Naive thymus-derived CD4-positive, alpha-beta T cell (primary cell): ENCODE measurements at regions not wholly inside any gene's neighbourhood (a gene's known extent, or its start where the extent isn't known, plus 50 kb on each side); places are given as distances from the start of the nearest gene placed in this dataset.

Source experiments
- ATAC-seq: fragments of 150-1000 bp; cut with Tn5 transposase; 2 replicates; pipeline ENCODE4 v1.10.0; 2021; ENCODE audit warnings: mild to moderate bottlenecking, moderate library complexity
- CTCF ChIA-PET: fragments of 350-600 bp; sonication (Branson Sonifier 250); formaldehyde crosslinking; loops from one replicate; lab custom pipeline; 2021; ENCODE audit warnings: antibody characterized with exemption; lab: Charles Lee
- POLR2A ChIA-PET: fragments of 350-600 bp; sonication (Branson Sonifier 250); formaldehyde crosslinking; loops from one replicate; lab custom pipeline; 2021; ENCODE audit warnings: antibody characterized with exemption, inconsistent platforms; lab: Charles Lee
- DNase-seq, 9 donors: peaks; one replicate each; pipeline versions ENCODE4 v3.0.0 to v3.0.0-alpha.2; 2020 to 2022; ENCODE audit warnings: mixed read lengths in 1 of 9
- H3K27ac ChIP-seq: one replicate; pipeline ENCODE4 v1.7.0; 2013; ENCODE audit warnings: mild to moderate bottlenecking, low read depth, low read length, moderate library complexity
- H3K27me3 ChIP-seq, 2 donors: one replicate each; pipeline ENCODE4 v1.7.0; 2013; ENCODE audit warnings: low read length in 2 of 2, mild to moderate bottlenecking in 2 of 2, moderate library complexity in 2 of 2; ENCODE audit not compliant: control insufficient read depth in 2 of 2, insufficient read depth in 2 of 2
- H3K36me3 ChIP-seq, 3 experiments: 1 replicate in 2 of 3; 2 replicates in 1 of 3; pipeline ENCODE4 v1.7.0; 2013; ENCODE audit warnings: low read length in 3 of 3, mild to moderate bottlenecking in 3 of 3, moderate library complexity in 1 of 3; ENCODE audit not compliant: insufficient read depth in 3 of 3, control insufficient read depth in 2 of 3
- H3K4me1 ChIP-seq, 2 donors: one replicate each; pipeline ENCODE4 v1.7.0; 2013; ENCODE audit warnings: low read length in 2 of 2, mild to moderate bottlenecking in 2 of 2, moderate library complexity in 1 of 2; ENCODE audit not compliant: control insufficient read depth in 2 of 2, insufficient read depth in 2 of 2
- H3K4me3 ChIP-seq: 2 replicates; pipeline ENCODE4 v1.7.0; 2013; ENCODE audit warnings: mild to moderate bottlenecking, low read length
- H3K9me3 ChIP-seq, 3 experiments: 1 replicate in 2 of 3; 2 replicates in 1 of 3; pipeline ENCODE4 v1.7.0; 2013; ENCODE audit warnings: low read length in 3 of 3; ENCODE audit not compliant: control insufficient read depth in 2 of 3
- H3K27ac Mint-ChIP-seq, 9 donors: one replicate each; pipeline ENCODE4 v1.8.0; 2020 to 2022; ENCODE audit warnings: mixed read lengths in 9 of 9, mild to moderate bottlenecking in 8 of 9, moderate library complexity in 5 of 9, inconsistent platforms in 2 of 9
- H3K27me3 Mint-ChIP-seq, 5 donors: one replicate each; pipeline ENCODE4 v1.8.0; 2021 to 2022; ENCODE audit warnings: mixed read lengths in 5 of 5, mild to moderate bottlenecking in 1 of 5
- H3K36me3 Mint-ChIP-seq, 5 donors: one replicate each; pipeline ENCODE4 v1.8.0; 2020 to 2022; ENCODE audit warnings: mixed read lengths in 5 of 5, mild to moderate bottlenecking in 3 of 5, inconsistent platforms in 1 of 5
- H3K4me1 Mint-ChIP-seq, 7 donors: one replicate each; pipeline ENCODE4 v1.8.0; 2020 to 2022; ENCODE audit warnings: mixed read lengths in 7 of 7, mild to moderate bottlenecking in 3 of 7, inconsistent platforms in 1 of 7
- H3K4me3 Mint-ChIP-seq, 10 donors: one replicate each; pipeline ENCODE4 v1.8.0; 2020 to 2022; ENCODE audit warnings: mild to moderate bottlenecking in 10 of 10, mixed read lengths in 10 of 10, moderate library complexity in 6 of 10, inconsistent platforms in 2 of 10
- H3K9me3 Mint-ChIP-seq, 11 donors: one replicate each; pipeline ENCODE4 v1.8.0; 2020 to 2022; ENCODE audit warnings: mixed read lengths in 11 of 11, mild to moderate bottlenecking in 4 of 11, inconsistent platforms in 1 of 11, moderate library complexity in 1 of 11
- intact Hi-C, 2 donors: fragments of 100-400 bp; cut with micrococcal nuclease; formaldehyde crosslinking; loops; one replicate each; pipeline ENCODE4 v1.15.1; 2023

DNA sequence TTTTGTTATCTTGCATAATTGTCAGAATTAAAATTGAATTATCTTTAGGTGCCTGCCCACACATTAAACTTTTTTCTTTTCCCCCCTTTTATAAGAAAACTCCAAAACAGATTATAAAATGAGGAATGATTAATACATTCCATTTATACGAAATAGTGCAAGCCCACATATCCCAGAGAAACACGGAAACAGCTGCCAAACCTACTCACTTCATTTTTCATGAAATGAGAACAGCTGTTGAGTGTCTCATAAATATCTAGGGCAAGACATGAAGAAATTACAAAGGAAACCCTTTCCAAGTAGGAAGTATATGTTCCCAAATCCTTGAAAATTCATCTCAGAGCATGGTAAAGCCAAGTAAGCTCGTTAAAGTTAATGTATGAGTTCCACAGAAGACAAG lies 459.4 kb upstream of the NMUR2 start:
- Histone ChIP-seq H3K9me3 (no peaks in the 10 kb centered on the region), H3K27ac (no peak overlapping the region), H3K27me3 (no peaks in the 10 kb centered on the region), H3K4me1 (no peaks in the 10 kb centered on the region), H3K4me3 (no peak overlapping the region), H3K36me3 (no peaks in the 10 kb centered on the region)
- DNase-seq: no peak
- H3K4me1 Mint-ChIP-seq: no peaks in the 10 kb centered on the region
- ATAC-seq: no peak
- H3K36me3 Mint-ChIP-seq: no peaks in the 10 kb centered on the region
- peaks cover 0 to 8% (median 5%) of the 10 kb centered on the region in 11 donors for H3K9me3 Mint-ChIP-seq
- CTCF ChIA-PET: no interaction called here
- H3K27me3 Mint-ChIP-seq: no peaks in the 10 kb centered on the region
- H3K4me3 Mint-ChIP-seq: no peak overlapping the region
- intact Hi-C loops: no loop called here
- H3K27ac Mint-ChIP-seq: no peak overlapping the region
- POLR2A ChIA-PET: interaction anchor here (0.6 kb wide), 1 partner anchor 13 kb away, joined by 3 read pairs; no protein-coding TSS in a partner anchor

DNA sequence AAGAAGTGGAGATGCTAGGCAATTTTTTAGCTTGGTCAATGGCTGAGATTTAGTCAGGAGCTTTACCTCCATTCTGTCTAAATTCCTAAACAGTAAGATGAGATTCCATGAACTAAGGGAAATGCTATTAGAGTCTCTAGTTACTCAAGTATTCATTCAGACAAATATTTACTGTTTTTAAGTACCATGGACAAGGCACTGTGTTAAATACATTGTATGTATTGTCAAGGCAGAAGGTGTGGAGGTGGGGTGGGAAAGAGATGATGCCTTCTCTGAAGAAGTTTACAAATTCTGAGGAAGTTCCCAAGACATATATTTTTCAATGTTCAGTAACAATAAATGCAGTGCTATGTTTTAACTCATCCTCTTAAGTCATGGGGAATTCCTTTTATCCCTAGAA lies 459.9 kb upstream of the NMUR2 start:
- no peak overlapping the region for H3K27ac ChIP-seq
- Mint-ChIP-seq H3K4me3 (no peak overlapping the region), H3K27me3 (no peaks in the 10 kb centered on the region), H3K27ac (no peak overlapping the region), H3K36me3 (no peaks in the 10 kb centered on the region), H3K4me1 (no peaks in the 10 kb centered on the region), H3K9me3 (peaks cover 0 to 8% (median 5%) of the 10 kb centered on the region in 11 donors)
- no peaks in the 10 kb centered on the region for H3K9me3 ChIP-seq
- CTCF ChIA-PET: no interaction called here
- H3K4me1 ChIP-seq: no peaks in the 10 kb centered on the region
- POLR2A ChIA-PET: interaction anchor here (0.6 kb wide), 1 partner anchor 13 kb away, joined by 3 read pairs; no protein-coding TSS in a partner anchor
- H3K27me3 ChIP-seq: no peaks in the 10 kb centered on the region
- intact Hi-C loops: no loop called here
- no peak overlapping the region for H3K4me3 ChIP-seq
- ATAC-seq (no peak), DNase-seq (no peak)
- no peaks in the 10 kb centered on the region for H3K36me3 ChIP-seq

DNA sequence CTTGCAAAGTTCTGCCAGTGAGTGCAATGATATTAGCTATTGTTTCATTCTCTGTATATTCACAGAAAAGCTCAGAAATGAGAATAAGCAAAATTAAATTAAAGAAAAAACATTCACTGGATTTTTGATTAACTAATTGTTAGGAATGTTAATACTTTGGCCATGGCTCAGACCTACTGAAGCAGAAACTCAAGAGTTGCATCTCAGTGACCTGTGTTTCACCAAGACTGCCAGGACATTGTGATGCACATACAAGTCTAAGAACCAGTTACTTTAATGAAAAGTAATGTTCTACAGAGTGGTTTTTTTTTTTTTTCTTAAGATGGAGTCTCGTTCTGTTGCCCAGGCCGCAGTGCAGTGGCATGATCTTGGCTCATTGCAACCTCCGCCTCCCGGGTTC lies 464.9 kb upstream of the NMUR2 start:
- Histone ChIP-seq H3K27ac (no peak overlapping the region), H3K4me1 (no peaks in the 10 kb centered on the region), H3K36me3 (no peaks in the 10 kb centered on the region), H3K9me3 (no peaks in the 10 kb centered on the region), H3K27me3 (no peaks in the 10 kb centered on the region), H3K4me3 (no peak overlapping the region)
- Mint-ChIP-seq H3K27ac (no peak overlapping the region), H3K9me3 (peaks cover 0 to 8% (median 3%) of the 10 kb centered on the region in 11 donors), H3K36me3 (no peaks in the 10 kb centered on the region), H3K27me3 (no peaks in the 10 kb centered on the region), H3K4me3 (no peak overlapping the region), H3K4me1 (no peaks in the 10 kb centered on the region)
- intact Hi-C loops: no loop called here
- ChIA-PET POLR2A (no interaction called here), CTCF (no interaction called here)
- DNase-seq (no peak), ATAC-seq (no peak)

DNA sequence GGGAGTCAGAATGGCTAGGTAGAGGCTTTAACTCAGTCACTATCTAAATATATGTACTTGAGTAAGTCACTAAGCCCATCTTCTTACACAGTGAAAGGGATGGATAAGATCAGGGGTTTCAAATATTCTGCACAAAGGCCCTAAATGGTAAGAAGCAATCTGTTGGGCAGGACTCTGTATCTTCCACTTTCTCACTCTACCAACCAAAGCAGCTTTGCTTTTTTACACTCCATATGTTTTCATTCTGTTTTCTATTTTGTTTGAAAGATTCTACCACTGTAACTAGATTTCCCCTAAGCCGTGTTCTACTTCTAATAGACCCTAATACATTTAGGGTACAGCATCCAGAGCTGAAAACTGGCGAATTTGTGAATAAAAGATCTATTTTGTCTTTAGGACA lies 477.5 kb upstream of the NMUR2 start:
- H3K27me3 Mint-ChIP-seq: no peaks in the 10 kb centered on the region
- no peaks in the 10 kb centered on the region for H3K27me3 ChIP-seq
- H3K4me1 ChIP-seq: no peaks in the 10 kb centered on the region
- no peaks in the 10 kb centered on the region for H3K36me3 ChIP-seq
- no peak for DNase-seq
- no peaks in the 10 kb centered on the region for H3K36me3 Mint-ChIP-seq
- no peak overlapping the region for H3K27ac Mint-ChIP-seq
- no peak overlapping the region for H3K4me3 Mint-ChIP-seq
- no peak overlapping the region for H3K4me3 ChIP-seq
- intact Hi-C loops: no loop called here
- H3K9me3 ChIP-seq: no peaks in the 10 kb centered on the region
- ATAC-seq: no peak
- no peak overlapping the region for H3K27ac ChIP-seq
- H3K9me3 Mint-ChIP-seq: peaks cover 0 to 21% (median 6%) of the 10 kb centered on the region in 11 donors
- no peaks in the 10 kb centered on the region for H3K4me1 Mint-ChIP-seq
- ChIA-PET POLR2A (no interaction called here), CTCF (no interaction called here)

DNA sequence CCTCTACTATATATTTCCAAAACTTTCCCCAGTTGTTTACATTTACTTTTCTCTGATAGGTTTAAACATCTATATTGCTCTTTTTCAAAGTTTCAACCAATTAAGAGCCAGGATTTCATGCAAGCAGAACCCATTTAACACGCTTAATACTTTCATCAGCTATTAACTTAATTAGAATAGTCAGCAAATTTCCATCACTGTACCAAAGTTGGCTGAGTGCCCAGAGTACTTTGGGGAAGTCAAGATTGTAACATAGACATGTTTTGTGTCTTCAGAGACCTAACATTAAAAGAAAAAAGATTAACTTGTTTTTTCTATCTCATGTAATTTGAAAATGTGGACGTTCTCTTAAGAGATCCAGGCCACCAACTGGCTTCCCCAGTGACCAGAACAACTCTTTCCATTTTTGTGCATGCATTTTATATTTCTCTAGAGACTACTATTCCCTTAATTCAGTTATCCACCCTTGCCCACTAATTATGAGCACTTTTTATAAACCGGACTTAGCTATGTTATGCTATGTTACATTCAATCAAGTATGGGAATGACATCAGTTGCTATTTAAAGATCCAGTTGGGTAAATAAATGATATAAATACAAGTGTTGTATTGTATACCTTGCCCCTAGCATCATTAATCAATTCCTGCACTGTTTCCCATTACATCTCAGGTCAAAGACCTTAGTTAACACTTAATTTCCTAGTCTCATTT lies 478.1 kb upstream of the NMUR2 start:
- Mint-ChIP-seq H3K4me3 (no peak overlapping the region), H3K4me1 (no peaks in the 10 kb centered on the region), H3K27ac (no peak overlapping the region), H3K36me3 (no peaks in the 10 kb centered on the region), H3K27me3 (no peaks in the 10 kb centered on the region), H3K9me3 (peaks cover 0 to 21% (median 6%) of the 10 kb centered on the region in 11 donors)
- no peak for ATAC-seq
- ChIA-PET CTCF (no interaction called here), POLR2A (no interaction called here)
- no peaks in the 10 kb centered on the region for H3K27me3 ChIP-seq
- H3K27ac ChIP-seq: no peak overlapping the region
- intact Hi-C loops: no loop called here
- H3K4me3 ChIP-seq: no peak overlapping the region
- DNase-seq: no peak
- no peaks in the 10 kb centered on the region for H3K36me3 ChIP-seq
- H3K9me3 ChIP-seq: no peaks in the 10 kb centered on the region
- H3K4me1 ChIP-seq: no peaks in the 10 kb centered on the region

DNA sequence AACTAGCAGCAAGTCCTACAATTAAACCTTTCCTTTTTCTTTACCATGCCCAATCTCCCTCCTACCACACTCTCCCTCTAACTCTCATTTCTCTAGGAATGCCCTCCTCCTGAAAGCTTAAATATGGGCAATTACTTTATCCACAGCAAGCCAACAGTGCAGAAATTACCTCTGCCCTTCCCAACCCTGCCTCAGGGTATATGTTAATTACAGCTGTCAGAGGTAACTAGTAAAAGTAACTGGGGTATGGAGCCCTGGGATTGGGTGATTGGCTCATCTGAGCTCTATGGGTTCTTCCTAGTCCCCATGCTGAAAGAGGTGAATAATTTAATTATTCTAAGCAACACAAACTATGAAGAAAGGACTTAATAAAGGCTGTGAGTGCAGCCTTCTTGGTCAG lies 478.9 kb upstream of the NMUR2 start:
- Mint-ChIP-seq H3K9me3 (peaks cover 0 to 21% (median 6%) of the 10 kb centered on the region in 11 donors), H3K4me3 (no peak overlapping the region), H3K27ac (no peak overlapping the region), H3K27me3 (no peaks in the 10 kb centered on the region), H3K4me1 (no peaks in the 10 kb centered on the region), H3K36me3 (no peaks in the 10 kb centered on the region)
- ChIA-PET CTCF (no interaction called here), POLR2A (no interaction called here)
- DNase-seq: no peak
- Histone ChIP-seq H3K27ac (no peak overlapping the region), H3K36me3 (no peaks in the 10 kb centered on the region), H3K9me3 (no peaks in the 10 kb centered on the region), H3K4me1 (no peaks in the 10 kb centered on the region), H3K4me3 (no peak overlapping the region), H3K27me3 (no peaks in the 10 kb centered on the region)
- no peak for ATAC-seq
- intact Hi-C loops: no loop called here

DNA sequence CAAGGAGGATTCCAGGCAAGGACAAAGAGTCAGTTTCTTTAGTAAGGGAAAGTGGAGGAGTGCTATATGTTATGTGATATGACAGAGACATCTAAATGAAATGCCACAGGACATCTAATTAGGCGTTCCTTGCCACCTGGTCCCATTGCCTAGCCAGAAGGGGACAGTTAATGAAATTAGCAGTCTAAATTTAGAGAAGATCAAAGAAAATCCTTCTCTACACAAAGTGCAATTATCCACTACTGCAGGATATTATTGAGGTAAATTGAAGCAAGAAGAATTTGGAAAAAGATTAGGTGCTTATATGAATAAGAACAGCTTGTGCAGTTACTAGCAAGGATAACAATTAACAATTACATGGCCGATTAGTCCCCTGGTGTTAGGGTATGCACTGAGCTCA lies 495.3 kb upstream of the NMUR2 start:
- no peaks in the 10 kb centered on the region for H3K9me3 ChIP-seq
- no peak overlapping the region for H3K27ac ChIP-seq
- no peaks in the 10 kb centered on the region for H3K36me3 ChIP-seq
- no peak overlapping the region for H3K4me3 Mint-ChIP-seq
- no peak overlapping the region for H3K27ac Mint-ChIP-seq
- no peaks in the 10 kb centered on the region for H3K27me3 ChIP-seq
- intact Hi-C loops: no loop called here
- peaks cover 0 to 10% (median 3%) of the 10 kb centered on the region in 11 donors for H3K9me3 Mint-ChIP-seq
- ATAC-seq: no peak
- H3K36me3 Mint-ChIP-seq: no peaks in the 10 kb centered on the region
- H3K27me3 Mint-ChIP-seq: no peaks in the 10 kb centered on the region
- no peak overlapping the region for H3K4me3 ChIP-seq
- H3K4me1 ChIP-seq: no peaks in the 10 kb centered on the region
- CTCF ChIA-PET: no interaction called here
- POLR2A ChIA-PET: no interaction called here
- no peaks in the 10 kb centered on the region for H3K4me1 Mint-ChIP-seq
- DNase-seq: no peak
